PFSK-1 (cell line): ENCODE measurements at regions not wholly inside any gene's neighbourhood (a gene's known extent, or its start where the extent isn't known, plus 50 kb on each side); places are given as distances from the start of the nearest gene placed in this dataset.

Experiments
- POLR2AphosphoS5 ChIP-seq: IDR thresholded peaks from 2 replicates; pipeline ENCODE4 v1.6.1; 2012; ENCODE audit warnings: low read depth, mild to moderate bottlenecking, control low read depth, low read length, moderate library complexity
- TAF1 ChIP-seq: IDR thresholded peaks from 2 replicates; pipeline ENCODE4 v1.6.1; 2012; ENCODE audit warnings: low read length, control low read depth, borderline replicate concordance; ENCODE audit not compliant: insufficient read depth
- TF ChIP-seq, protein P1 (sequence below), 2 experiments: IDR thresholded peaks; 2 replicates each; pipeline versions ENCODE4 v1.6.1 to v1.8.0; 2011 to 2012; ENCODE audit warnings: low read depth in 2 of 2, low read length in 2 of 2, control low read depth in 1 of 2, inconsistent platforms in 1 of 2, mild to moderate bottlenecking in 1 of 2, moderate library complexity in 1 of 2; ENCODE audit not compliant: insufficient read depth in 1 of 2

GRCh38 chr4:126344472-126344871 is 1029.7 kb downstream of the FAT4 start:
- TF ChIP-seq POLR2AphosphoS5 (no peak), TAF1 (no peak)
- TF ChIP-seq, protein P1, sequence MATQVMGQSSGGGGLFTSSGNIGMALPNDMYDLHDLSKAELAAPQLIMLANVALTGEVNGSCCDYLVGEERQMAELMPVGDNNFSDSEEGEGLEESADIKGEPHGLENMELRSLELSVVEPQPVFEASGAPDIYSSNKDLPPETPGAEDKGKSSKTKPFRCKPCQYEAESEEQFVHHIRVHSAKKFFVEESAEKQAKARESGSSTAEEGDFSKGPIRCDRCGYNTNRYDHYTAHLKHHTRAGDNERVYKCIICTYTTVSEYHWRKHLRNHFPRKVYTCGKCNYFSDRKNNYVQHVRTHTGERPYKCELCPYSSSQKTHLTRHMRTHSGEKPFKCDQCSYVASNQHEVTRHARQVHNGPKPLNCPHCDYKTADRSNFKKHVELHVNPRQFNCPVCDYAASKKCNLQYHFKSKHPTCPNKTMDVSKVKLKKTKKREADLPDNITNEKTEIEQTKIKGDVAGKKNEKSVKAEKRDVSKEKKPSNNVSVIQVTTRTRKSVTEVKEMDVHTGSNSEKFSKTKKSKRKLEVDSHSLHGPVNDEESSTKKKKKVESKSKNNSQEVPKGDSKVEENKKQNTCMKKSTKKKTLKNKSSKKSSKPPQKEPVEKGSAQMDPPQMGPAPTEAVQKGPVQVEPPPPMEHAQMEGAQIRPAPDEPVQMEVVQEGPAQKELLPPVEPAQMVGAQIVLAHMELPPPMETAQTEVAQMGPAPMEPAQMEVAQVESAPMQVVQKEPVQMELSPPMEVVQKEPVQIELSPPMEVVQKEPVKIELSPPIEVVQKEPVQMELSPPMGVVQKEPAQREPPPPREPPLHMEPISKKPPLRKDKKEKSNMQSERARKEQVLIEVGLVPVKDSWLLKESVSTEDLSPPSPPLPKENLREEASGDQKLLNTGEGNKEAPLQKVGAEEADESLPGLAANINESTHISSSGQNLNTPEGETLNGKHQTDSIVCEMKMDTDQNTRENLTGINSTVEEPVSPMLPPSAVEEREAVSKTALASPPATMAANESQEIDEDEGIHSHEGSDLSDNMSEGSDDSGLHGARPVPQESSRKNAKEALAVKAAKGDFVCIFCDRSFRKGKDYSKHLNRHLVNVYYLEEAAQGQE (IDR thresholded peaks at IDR 0.05; ENCODE audit: insufficient read depth in 1 of 2, low read depth in 2 of 2, low read length in 2 of 2): no peak
